GM12874 (cell line): ENCODE measurements at regions not wholly inside any gene's neighbourhood (a gene's known extent, or its start where the extent isn't known, plus 50 kb on each side); places are given as distances from the start of the nearest gene placed in this dataset.
A peak's percentile ranks its signal among the peaks of the same experiment; 100 is the strongest.

Experiments used
- CTCF ChIP-seq: IDR thresholded peaks from 2 replicates; pipeline ENCODE4 v1.5.1; 2011; ENCODE audit warnings: low read depth, mild to moderate bottlenecking, control low read depth, low read length, moderate library complexity; ENCODE audit not compliant: insufficient read depth

GRCh38 chr3:25019506-25019905 lies 408.6 kb upstream of the RARB start:
- TF ChIP-seq CTCF, result no peak

GRCh38 chr3:25021816-25022215 lies 406.2 kb upstream of the RARB start:
- 0 out of 2 replicates have a peak, but pooled peaks have one; percentile 2 for TF ChIP-seq CTCF

- TF ChIP-seq CTCF, result no peak
These were observed 404.2 kb upstream of the RARB start for GRCh38 chr3:25023876-25024275.

GRCh38 chr3:25025236-25025635 lies 402.8 kb upstream of the RARB start:
- no peak for TF ChIP-seq CTCF

- TF ChIP-seq CTCF, result no peak
These were observed 400.4 kb upstream of the RARB start for GRCh38 chr3:25027650-25028049.

- no peak for TF ChIP-seq CTCF
These were observed 398.2 kb upstream of the RARB start for GRCh38 chr3:25029820-25030219.

- TF ChIP-seq CTCF, result no peak
These were observed 395.7 kb upstream of the RARB start for GRCh38 chr3:25032344-25032743.
